GM23338 (cell line): ENCODE measurements at regions not wholly inside any gene's neighbourhood (a gene's known extent, or its start where the extent isn't known, plus 50 kb on each side); places are given as distances from the start of the nearest gene placed in this dataset.

Experiments used
- ATAC-seq: fragments of 200-7000 bp; cut with Tn5 transposase; 3 replicates; pipeline ENCODE4 v1.9.1; 2020
- DNase-seq: peaks from one replicate; pipeline ENCODE4 v3.0.0-alpha.2; 2015; ENCODE audit warnings: low spot score
- H2AFZ ChIP-seq: fragments of 200-600 bp; sonication (generic); 2 replicates; pipeline ENCODE4 v1.8.0; 2016; ENCODE audit warnings: antibody characterized with exemption, mild to moderate bottlenecking, moderate library complexity
- H3F3A ChIP-seq: fragments of 200-600 bp; sonication (generic); replicated peaks from 2 replicates; pipeline ENCODE4 v1.8.0; 2017; ENCODE audit warnings: antibody characterized with exemption, mixed run types, low read depth
- H3K27ac ChIP-seq: fragments of 200-600 bp; sonication (generic); 2 replicates; pipeline ENCODE4 v1.6.1; 2016; ENCODE audit warnings: low read depth
- H3K27me3 ChIP-seq: fragments of 200-600 bp; sonication (generic); 2 replicates; pipeline ENCODE4 v1.8.0; 2016; ENCODE audit warnings: mild to moderate bottlenecking, mixed run types, moderate library complexity; ENCODE audit not compliant: insufficient read depth
- H3K36me3 ChIP-seq: fragments of 200-600 bp; sonication (generic); 2 replicates; pipeline ENCODE4 v1.8.0; 2016; ENCODE audit warnings: mild to moderate bottlenecking; ENCODE audit not compliant: insufficient read depth
- H3K4me1 ChIP-seq: fragments of 200-600 bp; sonication (generic); 2 replicates; pipeline ENCODE4 v1.8.0; 2016; ENCODE audit warnings: mild to moderate bottlenecking, moderate library complexity; ENCODE audit not compliant: insufficient read depth
- H3K4me2 ChIP-seq: fragments of 200-600 bp; sonication (generic); 2 replicates; pipeline ENCODE4 v1.7.1; 2017; ENCODE audit warnings: mixed run types
- H3K4me3 ChIP-seq: fragments of 200-600 bp; sonication (generic); 2 replicates; pipeline ENCODE4 v1.6.1; 2016; ENCODE audit warnings: mixed run types
- H3K79me2 ChIP-seq: fragments of 200-600 bp; sonication (generic); replicated peaks from 2 replicates; pipeline ENCODE4 v1.8.0; 2017; ENCODE audit warnings: mild to moderate bottlenecking; ENCODE audit not compliant: insufficient read depth
- H3K9me2 ChIP-seq: fragments of 200-600 bp; sonication (generic); 2 replicates; pipeline ENCODE4 v1.8.0; 2017; ENCODE audit not compliant: insufficient read depth
- H4K20me1 ChIP-seq: fragments of 200-600 bp; sonication (generic); replicated peaks from 2 replicates; pipeline ENCODE4 v1.8.0; 2017; ENCODE audit warnings: mild to moderate bottlenecking; ENCODE audit not compliant: insufficient read depth
- H3K27ac Mint-ChIP-seq: 2 replicates; pipeline ENCODE4 v1.8.0; 2020; ENCODE audit warnings: inconsistent platforms, mild to moderate bottlenecking, moderate library complexity, mixed read lengths
- H3K27me3 Mint-ChIP-seq: 3 replicates; pipeline ENCODE4 v1.8.0; 2022; ENCODE audit warnings: low read depth, mild to moderate bottlenecking, moderate library complexity, mixed read lengths, inconsistent platforms; ENCODE audit not compliant: insufficient read depth, poor library complexity
- H3K36me3 Mint-ChIP-seq: 3 replicates; pipeline ENCODE4 v1.8.0; 2021; ENCODE audit warnings: low read depth, mild to moderate bottlenecking, inconsistent platforms, moderate library complexity, mixed read lengths
- H3K4me1 Mint-ChIP-seq: 3 replicates; pipeline ENCODE4 v1.8.0; 2020; ENCODE audit warnings: mild to moderate bottlenecking, inconsistent platforms, mixed read lengths
- H3K4me3 Mint-ChIP-seq: 3 replicates; pipeline ENCODE4 v1.8.0; 2021; ENCODE audit warnings: moderate library complexity, mild to moderate bottlenecking, inconsistent platforms, mixed read lengths
- H3K9me3 Mint-ChIP-seq: 3 replicates; pipeline ENCODE4 v1.8.0; 2020; ENCODE audit warnings: moderate library complexity, mild to moderate bottlenecking, inconsistent platforms, mixed read lengths
- CREB1 ChIP-seq: fragments of 250-450 bp; sonication (Bioruptor Pico); IDR thresholded peaks from 2 replicates; pipeline ENCODE4 v1.5.0; 2020; ENCODE audit warnings: low read depth, mild to moderate bottlenecking, moderate library complexity
- CTCF ChIP-seq, 2 experiments: fragments of 200-600 bp in 1 of 2; sonication (generic) in 1 of 2; conservative IDR thresholded peaks; 2 replicates each; pipeline versions ENCODE4 v1.5.1 to v1.6.1; 2016 to 2017; ENCODE audit warnings: antibody characterized with exemption in 2 of 2, low read depth in 2 of 2, mild to moderate bottlenecking in 2 of 2, moderate library complexity in 1 of 2
- POLR2AphosphoS5 ChIP-seq: IDR thresholded peaks from 2 replicates; pipeline ENCODE4 v1.6.1; 2016; ENCODE audit warnings: antibody characterized with exemption, low read depth
- ZNF462 ChIP-seq: fragments of 250-450 bp; sonication (Bioruptor Pico); IDR thresholded peaks from 2 replicates; pipeline ENCODE4 v1.5.0; 2020; ENCODE audit warnings: mild to moderate bottlenecking, moderate library complexity
- TF ChIP-seq, protein P1 (sequence below): IDR thresholded peaks from one replicate; pipeline ENCODE4 v1.6.1; 2018; ENCODE audit warnings: antibody characterized with exemption; ENCODE audit not compliant: unreplicated experiment

GRCh38 chr3:8336456-8336855, 165.2 kb upstream of the LMCD1 start:
- TF ChIP-seq CTCF (conservative IDR thresholded peaks at IDR 0.05; ENCODE audit: low read depth in 2 of 2) (peak; percentile 83 to 87), POLR2AphosphoS5 (no peak)
- TF ChIP-seq, protein P1, sequence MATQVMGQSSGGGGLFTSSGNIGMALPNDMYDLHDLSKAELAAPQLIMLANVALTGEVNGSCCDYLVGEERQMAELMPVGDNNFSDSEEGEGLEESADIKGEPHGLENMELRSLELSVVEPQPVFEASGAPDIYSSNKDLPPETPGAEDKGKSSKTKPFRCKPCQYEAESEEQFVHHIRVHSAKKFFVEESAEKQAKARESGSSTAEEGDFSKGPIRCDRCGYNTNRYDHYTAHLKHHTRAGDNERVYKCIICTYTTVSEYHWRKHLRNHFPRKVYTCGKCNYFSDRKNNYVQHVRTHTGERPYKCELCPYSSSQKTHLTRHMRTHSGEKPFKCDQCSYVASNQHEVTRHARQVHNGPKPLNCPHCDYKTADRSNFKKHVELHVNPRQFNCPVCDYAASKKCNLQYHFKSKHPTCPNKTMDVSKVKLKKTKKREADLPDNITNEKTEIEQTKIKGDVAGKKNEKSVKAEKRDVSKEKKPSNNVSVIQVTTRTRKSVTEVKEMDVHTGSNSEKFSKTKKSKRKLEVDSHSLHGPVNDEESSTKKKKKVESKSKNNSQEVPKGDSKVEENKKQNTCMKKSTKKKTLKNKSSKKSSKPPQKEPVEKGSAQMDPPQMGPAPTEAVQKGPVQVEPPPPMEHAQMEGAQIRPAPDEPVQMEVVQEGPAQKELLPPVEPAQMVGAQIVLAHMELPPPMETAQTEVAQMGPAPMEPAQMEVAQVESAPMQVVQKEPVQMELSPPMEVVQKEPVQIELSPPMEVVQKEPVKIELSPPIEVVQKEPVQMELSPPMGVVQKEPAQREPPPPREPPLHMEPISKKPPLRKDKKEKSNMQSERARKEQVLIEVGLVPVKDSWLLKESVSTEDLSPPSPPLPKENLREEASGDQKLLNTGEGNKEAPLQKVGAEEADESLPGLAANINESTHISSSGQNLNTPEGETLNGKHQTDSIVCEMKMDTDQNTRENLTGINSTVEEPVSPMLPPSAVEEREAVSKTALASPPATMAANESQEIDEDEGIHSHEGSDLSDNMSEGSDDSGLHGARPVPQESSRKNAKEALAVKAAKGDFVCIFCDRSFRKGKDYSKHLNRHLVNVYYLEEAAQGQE: no peak
- H3K36me3 ChIP-seq: no peaks in the 10 kb centered on the region

DNA sequence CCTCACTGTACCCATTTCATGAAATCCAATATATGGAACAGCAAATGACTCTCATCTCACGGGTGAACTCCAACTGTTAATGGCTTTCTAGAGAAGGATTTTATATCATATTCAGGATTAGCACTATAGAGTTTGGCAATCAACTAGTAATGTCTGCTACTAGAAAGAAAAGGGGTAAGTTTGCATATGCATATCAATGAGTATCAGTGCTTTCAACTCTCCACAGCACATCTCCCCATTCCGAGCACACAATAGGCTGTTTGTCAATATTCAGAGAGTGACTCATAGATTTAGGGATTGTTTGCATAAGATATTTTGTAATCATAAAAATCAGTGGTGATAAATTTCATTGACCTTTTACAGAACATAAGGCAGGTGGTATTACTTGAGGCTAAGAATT, 163.2 kb upstream of the LMCD1 start:
- TF ChIP-seq ZNF462 (CRISPR knock-in tag) (no peak), CREB1 (CRISPR knock-in tag) (no peak)
- ATAC-seq: peak; percentile 45; the same call in 2 of the 3 replicates
- no peak overlapping the region for H3K4me3 Mint-ChIP-seq

More at GRCh38 chr3:8336456-8336855, 165.2 kb upstream of the LMCD1 start:
- Histone ChIP-seq H3K27me3 (no peaks in the 10 kb centered on the region), H3K4me3 (no peak overlapping the region), H3K79me2 (no peaks in the 10 kb centered on the region), H3K4me2 (no peak overlapping the region), H3F3A (no peaks in the 10 kb centered on the region), H2AFZ (no peak overlapping the region), H4K20me1 (no peaks in the 10 kb centered on the region), H3K4me1 (0 out of 2 replicates have a peak, but pooled peaks cover 6% of the 10 kb centered on the region), H3K9me2 (no peaks in the 10 kb centered on the region; the same call in 1 of the 2 replicates), H3K27ac (no peak overlapping the region)
- Mint-ChIP-seq H3K4me3 (no peak overlapping the region), H3K4me1 (peaks cover 12% of the 10 kb centered on the region; the same call in 2 of the 3 replicates), H3K27ac (no peak overlapping the region), H3K9me3 (peaks cover 2% of the 10 kb centered on the region; the same call in 1 of the 3 replicates), H3K27me3 (no peaks in the 10 kb centered on the region), H3K36me3 (no peaks in the 10 kb centered on the region; the same call in 2 of the 3 replicates)
- ATAC-seq: no peak
- peak; percentile 67 for DNase-seq

More for the DNA sequence above, 163.2 kb upstream of the LMCD1 start:
- Histone ChIP-seq H3K4me3 (no peak overlapping the region), H3K4me2 (no peak overlapping the region), H3K9me2 (no peaks in the 10 kb centered on the region; the same call in 1 of the 2 replicates), H3K27ac (no peak overlapping the region), H3K79me2 (no peaks in the 10 kb centered on the region), H3F3A (no peaks in the 10 kb centered on the region), H3K36me3 (no peaks in the 10 kb centered on the region), H4K20me1 (no peaks in the 10 kb centered on the region), H3K4me1 (0 out of 2 replicates have a peak, but pooled peaks cover 6% of the 10 kb centered on the region), H2AFZ (no peak overlapping the region), H3K27me3 (no peaks in the 10 kb centered on the region)
- DNase-seq: peak; percentile 42
- H3K9me3 Mint-ChIP-seq: peaks cover 2% of the 10 kb centered on the region; the same call in 1 of the 3 replicates
- peaks cover 12% of the 10 kb centered on the region; the same call in 2 of the 3 replicates for H3K4me1 Mint-ChIP-seq
- no peaks in the 10 kb centered on the region for H3K27me3 Mint-ChIP-seq
- no peak overlapping the region for H3K27ac Mint-ChIP-seq
- no peaks in the 10 kb centered on the region; the same call in 2 of the 3 replicates for H3K36me3 Mint-ChIP-seq
